ENCODE measurements at regions not wholly inside any gene's neighbourhood (a gene's known extent, or its start where the extent isn't known, plus 50 kb on each side); places are given as distances from the start of the nearest gene placed in this dataset.
"Not testable (repeated sequence)": the region's sequence is repeated elsewhere in the genome, so short reads cannot be mapped to it uniquely, and the experiment has no call there.

GRCh38 chr2:235216901-235217300 is 265.1 kb downstream of the SH3BP4 start:
- no peak for DNase-seq (ENCODE audit: low read depth in 2 of 3, low spot score in 2 of 3)

GRCh38 chr2:235217846-235218245 is 266.0 kb downstream of the SH3BP4 start:
- no peak for DNase-seq (ENCODE audit: low read depth in 2 of 3, low spot score in 2 of 3)

GRCh38 chr2:235218486-235218907 is 266.7 kb downstream of the SH3BP4 start:
- DNase-seq (ENCODE audit: low read depth in 2 of 3, low spot score in 2 of 3): no peak

- no peak for DNase-seq (ENCODE audit: low read depth in 2 of 3, low spot score in 2 of 3)
These were observed 267.2 kb downstream of the SH3BP4 start for GRCh38 chr2:235219048-235219447.

GRCh38 chr2:235220331-235220730 is 268.5 kb downstream of the SH3BP4 start:
- no peak for DNase-seq (ENCODE audit: low read depth in 2 of 3, low spot score in 2 of 3)

- no peak for DNase-seq (ENCODE audit: low read depth in 2 of 3, low spot score in 2 of 3)
These were observed 270.8 kb upstream of the AGAP1 start for GRCh38 chr2:235223011-235223410.

GRCh38 chr2:235224410-235224809 is 269.4 kb upstream of the AGAP1 start:
- DNase-seq (ENCODE audit: low read depth in 2 of 3, low spot score in 2 of 3): no peak

- no peak for DNase-seq (ENCODE audit: low read depth in 2 of 3, low spot score in 2 of 3)
These were observed 268.6 kb upstream of the AGAP1 start for GRCh38 chr2:235225261-235225660.

- no peak for DNase-seq (ENCODE audit: low read depth in 2 of 3, low spot score in 2 of 3)
These were observed 266.3 kb upstream of the AGAP1 start for GRCh38 chr2:235227590-235227989.

- DNase-seq (ENCODE audit: low read depth in 2 of 3, low spot score in 2 of 3): not testable (repeated sequence)
These were observed 265.4 kb upstream of the AGAP1 start for GRCh38 chr2:235228422-235228821.

- no peak for DNase-seq (ENCODE audit: low read depth in 2 of 3, low spot score in 2 of 3)
These were observed 264.6 kb upstream of the AGAP1 start for GRCh38 chr2:235229236-235229635.

GRCh38 chr2:235230821-235231601 is 262.8 kb upstream of the AGAP1 start:
- no peak for DNase-seq (ENCODE audit: low read depth in 2 of 3, low spot score in 2 of 3)

- no peak for DNase-seq (ENCODE audit: low read depth in 2 of 3, low spot score in 2 of 3)
These were observed 261.1 kb upstream of the AGAP1 start for GRCh38 chr2:235232449-235233433.

- no peak for DNase-seq (ENCODE audit: low read depth in 2 of 3, low spot score in 2 of 3)
These were observed 259.1 kb upstream of the AGAP1 start for GRCh38 chr2:235234736-235235135.

- DNase-seq (ENCODE audit: low read depth in 2 of 3, low spot score in 2 of 3): no peak
These were observed 257.7 kb upstream of the AGAP1 start for GRCh38 chr2:235235977-235236767.

GRCh38 chr2:235238537-235238936 is 255.3 kb upstream of the AGAP1 start:
- no peak for DNase-seq (ENCODE audit: low read depth in 2 of 3, low spot score in 2 of 3)

GRCh38 chr2:235240574-235240973 is 253.3 kb upstream of the AGAP1 start:
- DNase-seq (ENCODE audit: low read depth in 2 of 3, low spot score in 2 of 3): no peak

- DNase-seq (ENCODE audit: low read depth in 2 of 3, low spot score in 2 of 3): no peak
These were observed 249.3 kb upstream of the AGAP1 start for GRCh38 chr2:235244255-235245220.

- no peak for DNase-seq (ENCODE audit: low read depth in 2 of 3, low spot score in 2 of 3)
These were observed 246.8 kb upstream of the AGAP1 start for GRCh38 chr2:235247001-235247400.

- no peak for DNase-seq (ENCODE audit: low read depth in 2 of 3, low spot score in 2 of 3)
These were observed 238.2 kb upstream of the AGAP1 start for GRCh38 chr2:235255693-235256092.
